ENCODE measurements at regions not wholly inside any gene's neighbourhood (a gene's known extent, or its start where the extent isn't known, plus 50 kb on each side); places are given as distances from the start of the nearest gene placed in this dataset.

- CTCF ChIA-PET (ENCODE audit: partially characterized antibody): interaction anchor here (1.0 kb wide), 1 partner anchor 61 kb away, joined by 3 read pairs; no protein-coding TSS in a partner anchor
- no peak overlapping the region for H2AFZ ChIP-seq (ENCODE audit: low read length)
- no peaks in the 10 kb centered on the region for H3K4me1 ChIP-seq (replicated peaks in 1 of 4; ENCODE audit: control insufficient read depth in 3 of 4, insufficient read depth in 4 of 4, low read length in 3 of 4)
- H3K14ac ChIP-seq (ENCODE audit: insufficient read length): no peak overlapping the region
- no peak overlapping the region for H2BK15ac ChIP-seq (ENCODE audit: low read length)
- no peaks in the 10 kb centered on the region for H4K20me1 ChIP-seq (replicated peaks in 1 of 2; ENCODE audit: control insufficient read depth in 1 of 2, insufficient read depth in 2 of 2, low read length in 2 of 2)
- no peaks in the 10 kb centered on the region for H3K79me2 ChIP-seq (ENCODE audit: control insufficient read depth in 1 of 2, insufficient read depth in 2 of 2, low read length in 2 of 2)
- H3K9ac ChIP-seq (replicated peaks in 1 of 4; ENCODE audit: extremely low read depth in 1 of 4, low read depth in 3 of 4, low read length in 3 of 4): no peak overlapping the region
- TF ChIP-seq KDM1A (IDR thresholded peaks at IDR 0.05; ENCODE audit: borderline replicate concordance, low read length): no peak
- TF ChIP-seq CTCF (IDR thresholded peaks at IDR 0.05; ENCODE audit: control extremely low read depth in 1 of 3, insufficient read depth in 1 of 3, low read depth in 1 of 3, low read length in 3 of 3): no peak
- TF ChIP-seq TAF1 (IDR thresholded peaks at IDR 0.05; ENCODE audit: low read depth, low read length): no peak
- no peak for TF ChIP-seq GTF2F1 (IDR thresholded peaks at IDR 0.05; ENCODE audit: borderline replicate concordance, low read depth, low read length)
- TF ChIP-seq POU5F1 (IDR thresholded peaks at IDR 0.05; ENCODE audit: low read depth, low read length): no peak
- no peak for TF ChIP-seq RAD21 (IDR thresholded peaks at IDR 0.05 in 1 of 2, conservative IDR thresholded peaks at IDR 0.05 in 1 of 2; ENCODE audit: low read depth in 2 of 2, low read length in 2 of 2)
- TF ChIP-seq ZNF274 (IDR thresholded peaks at IDR 0.05; ENCODE audit: borderline replicate concordance, extremely low read depth, low read length): no peak
- no peak for TF ChIP-seq TAF7 (optimal IDR thresholded peaks at IDR 0.05; ENCODE audit: borderline replicate concordance, low read depth, low read length)
- no peak for TF ChIP-seq FOSL1 (IDR thresholded peaks at IDR 0.05; ENCODE audit: insufficient read depth, low read depth, low read length)
- no peak overlapping the region for H2AK5ac ChIP-seq (ENCODE audit: low read depth, low read length)
- H3K23ac ChIP-seq (ENCODE audit: insufficient read length): no peak overlapping the region
- no peak overlapping the region for H3K27ac ChIP-seq (ENCODE audit: low read depth, low read length)
- no peak overlapping the region for H3K4ac ChIP-seq (replicated peaks; ENCODE audit: insufficient read length, low read depth, low read length)
- H2BK5ac ChIP-seq (ENCODE audit: low read depth, low read length): no peak overlapping the region
- no peak for DNase-seq (ENCODE audit: low read depth in 1 of 2, low spot score in 2 of 2)
- WGBS, 2 experiments (ENCODE audit: extremely low coverage in 1 of 2, insufficient coverage in 1 of 2, insufficient read length in 1 of 2, insufficient replicate concordance in 2 of 2, low coverage in 1 of 2, low lambda C conversion rate in 2 of 2, missing lambda C conversion rate in 1 of 2): 87% methylated on average over 5 of the region's 5 CpGs; no CpG with 5 or more reads in 1 of the 2 experiments
- POLR2A ChIA-PET (ENCODE audit: partially characterized antibody): no interaction called here
- no peak overlapping the region for H4K5ac ChIP-seq (ENCODE audit: insufficient read length, low read depth, low read length)
- H3K4me2 ChIP-seq (ENCODE audit: insufficient read depth in 1 of 2, low read depth in 2 of 2, low read length in 2 of 2): no peak overlapping the region
- H4K91ac ChIP-seq (replicated peaks; ENCODE audit: insufficient read length, low read length): no peak overlapping the region
- no peak overlapping the region for H3K56ac ChIP-seq (replicated peaks; ENCODE audit: insufficient read length, low read depth, low read length)
- no peak overlapping the region for H2BK12ac ChIP-seq (ENCODE audit: low read depth, low read length)
- H3K18ac ChIP-seq (ENCODE audit: extremely low read depth, low read length): no peak overlapping the region
- no peak overlapping the region for H4K8ac ChIP-seq (ENCODE audit: extremely low read depth, insufficient read depth, low read length)
- FAIRE-seq: no peak
- H3K4me3 ChIP-seq (ENCODE audit: extremely low read depth in 1 of 4, insufficient read depth in 2 of 4, low read depth in 3 of 4, low read length in 4 of 4): no peak overlapping the region
- no peaks in the 10 kb centered on the region for H3K36me3 ChIP-seq (ENCODE audit: control insufficient read depth in 2 of 4, insufficient read depth in 4 of 4, low read length in 3 of 4)
- no peak overlapping the region for H2BK120ac ChIP-seq (replicated peaks; ENCODE audit: low read depth, low read length)
- 0 out of 4 replicates have a peak, but pooled peaks cover 0 to 2% of the 10 kb centered on the region in 2 experiments for H3K9me3 ChIP-seq (ENCODE audit: insufficient read depth in 2 of 2, low read depth in 1 of 2, low read length in 1 of 2)
- H3K79me1 ChIP-seq (ENCODE audit: low read depth, low read length): no peaks in the 10 kb centered on the region
- H3K27me3 ChIP-seq (replicated peaks in 1 of 4; ENCODE audit: control insufficient read depth in 3 of 4, extremely low read depth in 1 of 4, insufficient read depth in 3 of 4, low read length in 3 of 4): no peaks in the 10 kb centered on the region
- H2BK20ac ChIP-seq (ENCODE audit: low read length): no peak overlapping the region
- no peaks in the 10 kb centered on the region for H3K23me2 ChIP-seq (ENCODE audit: low read depth, low read length)
Observed at GRCh38 chr12:125610292-125610691, 545.1 kb downstream of the AACS start.
